SK-N-SH (cell line): ENCODE measurements at regions not wholly inside any gene's neighbourhood (a gene's known extent, or its start where the extent isn't known, plus 50 kb on each side); places are given as distances from the start of the nearest gene placed in this dataset.

Source experiments
- CTCF ChIA-PET: fragments of 300-600, 350-600 bp; formaldehyde crosslinking; extraction: SDS; loops from one replicate; lab custom pipeline; 2021; lab: Yijun Ruan, JAX
- POLR2A ChIA-PET: fragments of 350-600 bp; sonication (Branson Sonifier 250); formaldehyde crosslinking; extraction: SDS; loops from one replicate; lab custom pipeline; 2020; ENCODE audit warnings: antibody characterized with exemption, inconsistent platforms; lab: Yijun Ruan, JAX
- DNase-seq: peaks from one replicate; pipeline ENCODE4 v3.0.0; 2012
- H2AFZ ChIP-seq: fragments of 200-600 bp; sonication (generic); 2 replicates; pipeline ENCODE4 v1.8.1; 2016; ENCODE audit warnings: antibody characterized with exemption, mild to moderate bottlenecking, low read depth
- H3F3A ChIP-seq: fragments of 200-600 bp; sonication (generic); replicated peaks from 2 replicates; pipeline ENCODE3; 2016; ENCODE audit warnings: antibody characterized with exemption, mild to moderate bottlenecking; ENCODE audit not compliant: insufficient read depth
- H3K27ac ChIP-seq, 2 experiments: fragments of 200-500 bp in 1 of 2; fragments of 200-600 bp in 1 of 2; sonication (Bioruptor generic) in 1 of 2; sonication (generic), shearing (Covaris generic) in 1 of 2; 2 replicates each; pipeline versions ENCODE4 v1.5.1 to v1.6.1; 2014 to 2016; ENCODE audit warnings: low read depth in 2 of 2, inconsistent platforms in 1 of 2, low read length in 1 of 2, mild to moderate bottlenecking in 1 of 2, mixed read lengths in 1 of 2
- H3K27me3 ChIP-seq: fragments of 200-600 bp; sonication (generic), shearing (Covaris generic); 2 replicates; pipeline ENCODE4 v1.6.1; 2016; ENCODE audit warnings: mixed run types; ENCODE audit not compliant: insufficient read depth
- H3K36me3 ChIP-seq, 2 experiments: fragments of 200-500 bp in 1 of 2; fragments of 200-600 bp in 1 of 2; sonication (Bioruptor generic) in 1 of 2; sonication (generic) in 1 of 2; replicated peaks in 1 of 2; 2 replicates each; pipeline versions ENCODE3 to v1.5.1; 2014 to 2016; ENCODE audit warnings: low read length in 1 of 2, mild to moderate bottlenecking in 1 of 2; ENCODE audit not compliant: insufficient read depth in 2 of 2, control insufficient read depth in 1 of 2
- H3K4me1 ChIP-seq, 2 experiments: fragments of 200-500 bp in 1 of 2; fragments of 200-600 bp in 1 of 2; sonication (Bioruptor generic) in 1 of 2; sonication (generic), shearing (Covaris generic) in 1 of 2; 2 replicates each; pipeline versions ENCODE4 v1.5.1 to v1.6.1; 2014 to 2016; ENCODE audit warnings: low read depth in 1 of 2, low read length in 1 of 2, mixed run types in 1 of 2; ENCODE audit not compliant: insufficient read depth in 2 of 2, control insufficient read depth in 1 of 2
- H3K4me2 ChIP-seq: fragments of 200-600 bp; sonication (generic), shearing (Covaris generic); 2 replicates; pipeline ENCODE4 v1.6.1; 2017; ENCODE audit warnings: mixed run types
- H3K4me3 ChIP-seq, 2 experiments: fragments of 200-500 bp in 1 of 2; fragments of 200-600 bp in 1 of 2; sonication (Bioruptor generic) in 1 of 2; sonication (generic), shearing (Covaris generic) in 1 of 2; 2 replicates each; pipeline versions ENCODE4 v1.5.1 to v1.8.1; 2014 to 2016; ENCODE audit warnings: low read depth in 2 of 2, inconsistent platforms in 1 of 2, low read length in 1 of 2, mild to moderate bottlenecking in 1 of 2, mixed read lengths in 1 of 2, moderate library complexity in 1 of 2
- H3K79me2 ChIP-seq: fragments of 200-600 bp; sonication (generic); 2 replicates; pipeline ENCODE4 v1.8.1; 2017; ENCODE audit warnings: mild to moderate bottlenecking; ENCODE audit not compliant: insufficient read depth
- H3K9ac ChIP-seq: fragments of 200-600 bp; sonication (generic); 2 replicates; pipeline ENCODE4 v1.6.1; 2017; ENCODE audit warnings: mixed run types
- H3K9me2 ChIP-seq: fragments of 200-600 bp; sonication (generic); 2 replicates; pipeline ENCODE4 v1.6.1; 2017; ENCODE audit warnings: mixed run types
- H3K9me3 ChIP-seq: fragments of 200-600 bp; sonication (generic); 2 replicates; pipeline ENCODE4 v1.6.1; 2017; ENCODE audit warnings: mixed run types, mild to moderate bottlenecking, moderate library complexity
- H4K20me1 ChIP-seq: fragments of 200-600 bp; sonication (generic); 2 replicates; pipeline ENCODE4 v1.6.1; 2017; ENCODE audit warnings: mild to moderate bottlenecking, mixed run types; ENCODE audit not compliant: insufficient read depth
- CHD2 ChIP-seq: fragments of 150-350 bp; IDR thresholded peaks from 2 replicates; pipeline ENCODE4 v1.6.1; 2018; ENCODE audit warnings: low read length; ENCODE audit not compliant: partially characterized antibody
- FOSL2 ChIP-seq: IDR thresholded peaks from 2 replicates; pipeline ENCODE4 v1.4.0; 2012; ENCODE audit warnings: low read depth, mild to moderate bottlenecking, moderate library complexity, borderline replicate concordance
- FOXJ3 ChIP-seq: sonication (generic); formaldehyde crosslinking; IDR thresholded peaks from 2 replicates; pipeline ENCODE4 v1.5.1; 2020; ENCODE audit warnings: mild to moderate bottlenecking, missing genetic modification reagents
- GABPA ChIP-seq: IDR thresholded peaks from 2 replicates; pipeline ENCODE4 v1.4.0; 2012; ENCODE audit warnings: low read depth, mild to moderate bottlenecking
- GATA2 ChIP-seq: sonication (generic); formaldehyde crosslinking; IDR thresholded peaks from 2 replicates; pipeline ENCODE4 v1.5.0; 2020; ENCODE audit warnings: mild to moderate bottlenecking, missing genetic modification reagents
- IRF3 ChIP-seq: fragments of 150-350 bp; IDR thresholded peaks from 2 replicates; pipeline ENCODE4 v1.6.1; 2016; ENCODE audit warnings: mild to moderate bottlenecking, low read depth, low read length
- NFIC ChIP-seq: IDR thresholded peaks from 2 replicates; pipeline ENCODE4 v1.4.0; 2012; ENCODE audit warnings: borderline replicate concordance
- REST ChIP-seq: IDR thresholded peaks from 2 replicates; pipeline ENCODE4 v1.6.1; 2012; ENCODE audit warnings: mild to moderate bottlenecking, low read depth, low read length, moderate library complexity
- RFX5 ChIP-seq: IDR thresholded peaks from 2 replicates; pipeline ENCODE4 v1.6.1; 2012; ENCODE audit warnings: mild to moderate bottlenecking, improper control_type of control experiment, low read length
- RXRA ChIP-seq: IDR thresholded peaks from 2 replicates; pipeline ENCODE4 v1.4.0; 2012; ENCODE audit warnings: low read depth, mild to moderate bottlenecking, borderline replicate concordance
- SIN3A ChIP-seq: IDR thresholded peaks from 2 replicates; pipeline ENCODE4 v1.6.1; 2012; ENCODE audit warnings: low read depth, mild to moderate bottlenecking, low read length, moderate library complexity, borderline replicate concordance
- TCF12 ChIP-seq: IDR thresholded peaks from 2 replicates; pipeline ENCODE4 v1.4.0; 2012
- YY1 ChIP-seq: IDR thresholded peaks from 2 replicates; pipeline ENCODE4 v1.4.0; 2012; ENCODE audit warnings: low read depth, mild to moderate bottlenecking
- WGBS: methylation state at CpG from one replicate; pipeline ENCODE4 v1.1.6; 2017; ENCODE audit warnings: low lambda C conversion rate; 5-methylcytosine and 5-hydroxymethylcytosine counted together
- TF ChIP-seq, protein P1 (sequence below): fragments of 150-350 bp; IDR thresholded peaks from 2 replicates; pipeline ENCODE4 v1.6.1; 2017; ENCODE audit warnings: antibody characterized with exemption, low read length, low read depth, borderline replicate concordance
- TF ChIP-seq, protein P2 (sequence below): IDR thresholded peaks from 2 replicates; pipeline ENCODE4 v1.4.0; 2012; ENCODE audit warnings: low read depth, borderline replicate concordance

GRCh38 chr13:55570371-55570770 is 1570.3 kb upstream of the PRR20A start:
- 4% methylated on average over 1 of the region's 1 CpG for WGBS
- no peaks in the 10 kb centered on the region for H3K9me3 ChIP-seq
- no peak overlapping the region for H2AFZ ChIP-seq
- no peak for DNase-seq
- no peak for TF ChIP-seq SIN3A
- H3K9me2 ChIP-seq, result no peaks in the 10 kb centered on the region
- H3F3A ChIP-seq, result no peaks in the 10 kb centered on the region
- no peak overlapping the region for H3K4me2 ChIP-seq
- H3K27ac ChIP-seq, result no peak overlapping the region
- no peak overlapping the region for H3K9ac ChIP-seq
- H4K20me1 ChIP-seq, result no peaks in the 10 kb centered on the region
- no peaks in the 10 kb centered on the region for H3K4me1 ChIP-seq
- no peaks in the 10 kb centered on the region for H3K79me2 ChIP-seq
- H3K4me3 ChIP-seq, result no peak overlapping the region
- no peaks in the 10 kb centered on the region for H3K36me3 ChIP-seq
- ChIA-PET CTCF (no interaction called here), POLR2A (no interaction called here)
- no peaks in the 10 kb centered on the region for H3K27me3 ChIP-seq

DNA sequence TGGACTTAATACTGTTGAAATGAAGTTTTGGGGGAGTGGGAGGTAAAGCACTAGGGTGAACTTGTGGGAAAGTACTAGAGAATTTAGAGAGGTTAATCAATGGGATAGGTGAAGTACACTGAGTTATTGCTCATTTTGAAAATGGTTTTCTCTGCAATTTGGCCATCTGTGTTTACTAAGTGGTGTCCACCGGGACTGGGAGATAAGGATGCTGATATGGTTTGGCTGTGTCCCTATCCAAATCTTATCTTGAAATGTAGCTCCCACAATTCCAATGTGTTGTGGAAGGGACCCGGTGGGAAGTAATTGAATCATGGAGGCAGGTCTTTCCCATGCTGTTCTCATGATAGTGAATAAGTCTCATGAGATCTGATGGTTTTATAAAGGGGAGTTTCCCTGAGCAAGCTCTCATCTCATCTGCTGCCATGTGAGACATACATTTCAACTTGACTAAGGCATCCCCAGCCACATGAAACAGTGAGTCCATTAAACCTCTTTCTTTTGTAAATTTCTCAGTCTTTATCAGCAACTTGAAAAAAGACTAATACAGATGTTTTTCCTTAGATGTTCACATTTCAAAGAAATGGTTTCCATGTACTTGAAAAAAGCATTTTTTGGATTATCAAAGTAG is 1569.4 kb upstream of the PRR20A start:
- H4K20me1 ChIP-seq, result no peaks in the 10 kb centered on the region
- H3K27ac ChIP-seq, result no peak overlapping the region
- no peaks in the 10 kb centered on the region for H3F3A ChIP-seq
- H2AFZ ChIP-seq, result no peak overlapping the region
- H3K4me1 ChIP-seq, result no peaks in the 10 kb centered on the region
- no peaks in the 10 kb centered on the region for H3K27me3 ChIP-seq
- ChIA-PET POLR2A (no interaction called here), CTCF (no interaction called here)
- no peak overlapping the region for H3K4me3 ChIP-seq
- no peaks in the 10 kb centered on the region for H3K9me2 ChIP-seq
- DNase-seq, result no peak
- 0% methylated on average over 2 of the region's 2 CpGs for WGBS
- H3K9ac ChIP-seq, result no peak overlapping the region
- H3K9me3 ChIP-seq, result no peaks in the 10 kb centered on the region
- no peaks in the 10 kb centered on the region for H3K79me2 ChIP-seq
- H3K36me3 ChIP-seq, result no peaks in the 10 kb centered on the region
- TF ChIP-seq RXRA, result no peak
- no peak for TF ChIP-seq FOXJ3 (CRISPR knock-in tag)
- TF ChIP-seq NFIC, result no peak
- TF ChIP-seq SIN3A, result no peak
- TF ChIP-seq, protein P1, sequence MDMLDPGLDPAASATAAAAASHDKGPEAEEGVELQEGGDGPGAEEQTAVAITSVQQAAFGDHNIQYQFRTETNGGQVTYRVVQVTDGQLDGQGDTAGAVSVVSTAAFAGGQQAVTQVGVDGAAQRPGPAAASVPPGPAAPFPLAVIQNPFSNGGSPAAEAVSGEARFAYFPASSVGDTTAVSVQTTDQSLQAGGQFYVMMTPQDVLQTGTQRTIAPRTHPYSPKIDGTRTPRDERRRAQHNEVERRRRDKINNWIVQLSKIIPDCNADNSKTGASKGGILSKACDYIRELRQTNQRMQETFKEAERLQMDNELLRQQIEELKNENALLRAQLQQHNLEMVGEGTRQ, result no peak
- TF ChIP-seq YY1, result no peak
- no peak for TF ChIP-seq RFX5
- TF ChIP-seq TCF12, result no peak
- TF ChIP-seq, protein P2, sequence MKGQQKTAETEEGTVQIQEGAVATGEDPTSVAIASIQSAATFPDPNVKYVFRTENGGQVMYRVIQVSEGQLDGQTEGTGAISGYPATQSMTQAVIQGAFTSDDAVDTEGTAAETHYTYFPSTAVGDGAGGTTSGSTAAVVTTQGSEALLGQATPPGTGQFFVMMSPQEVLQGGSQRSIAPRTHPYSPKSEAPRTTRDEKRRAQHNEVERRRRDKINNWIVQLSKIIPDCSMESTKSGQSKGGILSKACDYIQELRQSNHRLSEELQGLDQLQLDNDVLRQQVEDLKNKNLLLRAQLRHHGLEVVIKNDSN, result no peak
- no peak for TF ChIP-seq REST
- no peak for TF ChIP-seq GATA2 (CRISPR knock-in tag)
- TF ChIP-seq IRF3, result no peak
- no peak for TF ChIP-seq GABPA
- TF ChIP-seq FOSL2, result no peak
- TF ChIP-seq CHD2, result no peak
- H3K4me2 ChIP-seq, result no peak overlapping the region
